HL-60 (cell line): ENCODE measurements at regions not wholly inside any gene's neighbourhood (a gene's known extent, or its start where the extent isn't known, plus 50 kb on each side); places are given as distances from the start of the nearest gene placed in this dataset.

Experiments used
- CTCF ChIP-seq: IDR thresholded peaks from one replicate; pipeline ENCODE4 v1.5.1; 2011; ENCODE audit warnings: low read length, control low read depth, inconsistent platforms; ENCODE audit not compliant: insufficient read depth
- GABPA ChIP-seq: IDR thresholded peaks from 2 replicates; pipeline ENCODE4 v1.6.1; 2012; ENCODE audit warnings: low read depth
- POLR2AphosphoS5 ChIP-seq: IDR thresholded peaks from 2 replicates; pipeline ENCODE4 v1.6.1; 2012; ENCODE audit warnings: low read depth
- REST ChIP-seq: IDR thresholded peaks from 2 replicates; pipeline ENCODE4 v1.6.1; 2012; ENCODE audit warnings: low read depth; ENCODE audit not compliant: insufficient replicate concordance
- SPI1 ChIP-seq: IDR thresholded peaks from 2 replicates; pipeline ENCODE4 v1.6.1; 2012; ENCODE audit warnings: low read depth, mild to moderate bottlenecking, borderline replicate concordance

DNA sequence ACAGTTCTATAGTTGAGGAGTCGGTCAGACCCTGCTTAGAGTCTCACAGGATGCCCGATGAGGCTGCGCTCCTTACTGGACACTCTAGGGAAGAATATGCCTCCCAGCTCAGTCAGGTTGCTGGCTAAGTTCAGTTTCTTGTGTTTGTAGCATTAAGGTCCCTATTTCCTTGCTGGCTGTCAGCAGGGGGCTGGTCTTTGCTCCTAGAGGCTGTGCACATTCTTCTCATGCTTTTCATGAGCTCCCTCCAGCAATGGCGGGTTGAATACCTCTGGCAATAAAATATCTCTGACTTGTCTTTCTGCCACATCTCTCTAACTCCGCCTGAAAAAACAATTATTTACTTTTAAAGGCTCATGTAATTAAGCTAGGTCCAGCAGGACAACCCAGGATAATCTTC, 79.4 kb upstream of the DNAJC10 start:
- TF ChIP-seq SPI1 (no peak), CTCF (no peak), POLR2AphosphoS5 (no peak), REST (no peak), GABPA (no peak)
